Endometrial microvascular endothelial cells (primary cell): ENCODE measurements at regions not wholly inside any gene's neighbourhood (a gene's known extent, or its start where the extent isn't known, plus 50 kb on each side); places are given as distances from the start of the nearest gene placed in this dataset.

ENCODE experiments used
- in situ Hi-C: cut with HindIII; loops from 2 replicates; pipeline ENCODE4 v1.10.0; 2017; ENCODE audit warnings: low sequenced_read_pairs, low pct_unique_long_range_greater_than_20kb; ENCODE audit errors: inconsistent ontology term

DNA sequence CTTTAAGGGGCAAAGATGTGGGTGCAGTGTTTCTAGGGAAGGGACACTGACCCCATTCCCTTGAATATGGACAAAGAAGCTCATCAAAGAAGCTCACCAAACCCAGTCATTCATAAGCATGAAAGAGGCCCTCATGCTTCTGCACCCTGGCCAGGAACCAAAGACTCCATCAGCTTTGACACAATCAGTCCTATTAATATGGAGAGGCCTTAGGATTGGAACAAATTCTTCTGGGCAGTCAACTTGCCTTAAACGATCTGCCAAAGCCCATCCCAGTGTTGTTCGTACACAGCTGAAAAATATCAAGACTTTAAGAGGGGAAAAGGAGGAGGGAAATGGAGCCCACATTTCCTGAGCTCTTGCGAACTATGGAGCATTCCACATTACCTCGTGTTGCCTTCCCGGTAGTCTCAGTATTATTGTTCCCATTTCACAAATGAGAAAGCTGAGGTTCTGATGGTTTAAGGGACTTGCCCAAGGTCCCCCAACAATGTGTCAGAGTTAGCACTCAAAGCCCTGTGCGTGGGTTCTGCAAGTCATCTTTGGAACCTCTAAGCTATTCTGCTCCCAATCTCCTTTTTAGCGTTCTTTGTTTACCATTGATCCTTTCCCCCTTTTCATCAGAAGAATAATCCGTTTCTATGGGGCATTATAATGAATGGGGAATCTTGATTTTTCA lies 161.9 kb downstream of the ZBTB18 start:
- in situ Hi-C loops, result no loop called here

DNA sequence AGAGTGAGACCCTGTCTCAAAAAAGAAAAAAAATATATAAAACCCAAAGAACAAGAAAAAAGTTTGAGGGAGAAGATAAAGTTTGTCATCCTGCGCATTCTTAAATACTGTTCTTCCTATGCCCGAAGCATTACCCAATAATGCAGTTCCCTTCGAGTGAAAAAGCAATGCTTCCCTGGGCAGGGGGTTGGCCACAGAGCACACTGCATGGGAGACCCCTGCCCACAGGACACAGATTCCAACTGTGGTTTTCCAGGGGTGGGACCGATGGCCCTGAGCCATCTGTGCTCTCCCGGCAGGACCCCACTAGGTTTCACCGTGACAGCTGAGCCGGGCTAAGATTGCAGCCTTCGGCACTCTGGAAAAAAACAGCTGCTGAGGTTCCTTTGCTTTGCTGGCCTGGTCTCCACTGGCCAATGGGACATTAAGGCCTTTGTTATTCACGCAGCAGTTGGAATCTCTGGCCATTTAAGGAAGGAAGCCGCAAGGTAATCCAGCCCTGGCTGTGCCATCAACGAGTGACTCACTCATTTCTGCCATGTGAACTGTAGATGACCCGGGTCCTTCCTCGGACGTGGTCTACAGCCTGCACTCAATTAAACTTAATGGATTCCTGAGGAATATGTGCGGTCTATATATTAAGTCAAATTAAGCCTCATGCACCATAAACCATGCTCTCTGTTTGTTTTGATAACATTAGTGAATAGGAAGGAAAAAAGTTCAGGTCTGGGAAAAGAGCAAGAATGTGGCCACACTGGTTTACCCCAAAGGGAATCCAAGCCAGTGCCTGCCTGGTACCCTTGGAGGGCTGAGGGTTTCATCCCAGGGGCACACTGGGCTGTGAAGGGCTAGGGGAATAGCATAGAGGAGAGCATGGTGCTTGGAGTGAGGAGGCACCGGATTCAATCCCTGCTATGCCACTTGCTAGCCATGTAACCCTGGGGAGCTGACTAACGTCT lies 163.2 kb downstream of the ZBTB18 start:
- in situ Hi-C loops, result no loop called here

DNA sequence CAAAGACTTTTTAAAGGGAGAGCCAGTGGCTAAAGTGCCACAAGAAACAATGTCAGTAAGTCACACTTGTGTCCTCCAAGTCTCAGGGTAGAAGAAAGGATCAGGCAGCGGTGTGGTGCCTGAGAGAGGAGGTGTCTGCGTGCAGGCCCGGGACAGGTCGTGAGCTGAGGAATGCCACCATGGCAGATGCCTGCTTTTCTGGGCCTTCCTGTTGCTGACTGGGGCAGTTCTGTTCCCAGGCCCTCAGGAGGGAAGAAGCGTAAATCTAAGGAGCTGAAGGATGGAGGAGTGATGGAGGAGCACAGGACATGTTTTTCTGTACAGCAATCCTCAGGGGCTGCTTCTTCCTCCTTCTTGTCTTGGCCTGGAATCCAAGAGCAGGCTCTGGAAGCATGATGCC lies 165.8 kb downstream of the ZBTB18 start:
- in situ Hi-C loops, result no loop called here

DNA sequence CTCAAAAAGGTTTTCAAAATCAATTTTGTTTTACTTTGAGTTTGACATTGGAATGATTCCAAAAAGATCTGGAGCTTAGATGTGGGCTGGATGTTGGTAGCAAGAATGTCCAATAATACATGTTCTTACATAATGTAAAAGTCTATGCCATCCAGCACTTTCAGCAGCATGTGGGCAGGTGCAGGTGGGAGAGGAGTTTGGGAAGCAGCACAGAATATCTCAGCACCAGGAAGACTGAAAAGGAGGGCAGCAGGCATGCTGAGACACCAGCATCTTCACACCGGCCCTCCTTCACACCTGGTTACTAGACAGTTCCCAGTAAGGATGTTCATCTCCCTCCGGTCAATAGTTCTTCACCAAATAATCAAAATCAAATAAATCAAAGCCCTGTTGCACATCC lies 166.6 kb downstream of the ZBTB18 start:
- in situ Hi-C loops, result no loop called here

DNA sequence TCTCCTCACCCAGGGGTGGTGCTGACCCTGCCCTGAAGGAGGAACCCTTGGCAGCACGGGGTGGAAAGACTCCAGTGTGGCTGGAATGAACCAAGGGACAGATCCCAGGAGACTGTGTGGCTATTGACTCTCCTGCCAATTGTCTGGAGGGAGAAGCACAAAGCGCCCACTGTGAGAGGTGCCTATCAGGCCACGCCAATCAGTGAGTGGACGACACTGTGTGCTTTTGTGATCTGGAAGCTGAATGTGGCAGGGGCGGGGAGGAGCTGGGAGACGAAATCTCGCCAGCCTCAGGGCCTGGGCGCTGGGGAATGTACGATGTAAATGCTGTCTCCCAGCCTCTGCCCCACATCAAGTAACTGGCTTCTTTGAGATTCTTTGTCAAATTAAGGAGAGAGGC lies 167.1 kb downstream of the ZBTB18 start:
- in situ Hi-C loops, result no loop called here

DNA sequence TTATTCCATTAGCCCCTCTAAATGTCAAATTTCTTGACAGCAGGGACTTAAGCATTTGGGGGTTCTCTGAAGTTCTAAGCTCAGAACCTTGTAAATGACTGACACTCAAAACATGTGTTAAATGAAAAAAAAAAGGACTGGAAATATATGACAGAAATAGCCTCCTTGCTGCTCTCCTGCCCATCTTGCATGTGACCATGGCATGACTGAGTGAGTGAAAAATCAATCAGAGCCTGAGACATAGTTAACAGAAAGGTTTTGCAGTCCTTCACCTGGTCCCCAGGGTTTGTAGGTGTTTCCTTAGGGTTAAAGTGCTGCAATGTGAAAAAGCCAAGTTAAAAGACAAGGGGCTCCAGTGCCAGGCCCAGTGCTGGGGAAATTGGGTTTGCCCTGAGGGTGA lies 168.1 kb downstream of the ZBTB18 start:
- in situ Hi-C loops, result no loop called here

DNA sequence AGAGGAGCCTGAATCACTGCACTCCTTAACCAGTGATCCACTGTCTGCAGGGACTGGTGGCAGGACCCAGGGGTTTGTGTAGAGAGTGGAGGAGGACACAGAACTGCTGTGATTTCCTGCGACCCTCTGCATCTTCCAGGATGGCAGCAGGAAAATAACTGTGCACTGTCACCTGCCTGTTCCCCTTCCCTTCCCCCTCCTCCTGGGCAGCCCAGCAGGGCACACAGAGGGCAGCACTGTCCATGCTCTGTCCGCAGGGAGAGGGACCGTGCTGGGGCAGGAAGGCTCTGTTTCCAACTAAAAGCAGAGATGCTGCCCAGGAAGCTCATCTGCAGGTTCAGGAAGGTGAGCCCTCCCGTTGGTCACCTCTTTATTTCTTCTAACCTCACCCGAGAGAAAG lies 168.7 kb downstream of the ZBTB18 start:
- in situ Hi-C loops, result no loop called here

DNA sequence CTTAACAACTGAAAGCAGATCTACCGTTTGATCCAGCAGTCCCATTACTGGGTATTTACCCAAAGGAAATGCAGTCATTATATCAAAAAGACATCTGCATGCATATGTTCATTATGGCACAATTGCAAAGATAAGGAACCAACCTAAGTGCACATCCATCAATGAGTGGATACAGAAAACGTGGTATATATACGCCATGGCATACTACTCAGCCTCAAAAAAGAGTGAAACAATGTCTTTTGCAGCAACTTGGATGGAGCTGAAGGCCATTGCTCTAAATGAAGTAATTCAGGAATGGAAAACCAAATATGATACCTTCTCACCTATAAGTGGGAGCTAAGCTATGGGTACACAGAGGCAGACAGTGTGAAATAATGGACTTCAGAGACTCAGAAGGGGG lies 169.3 kb downstream of the ZBTB18 start:
- in situ Hi-C loops, result no loop called here

DNA sequence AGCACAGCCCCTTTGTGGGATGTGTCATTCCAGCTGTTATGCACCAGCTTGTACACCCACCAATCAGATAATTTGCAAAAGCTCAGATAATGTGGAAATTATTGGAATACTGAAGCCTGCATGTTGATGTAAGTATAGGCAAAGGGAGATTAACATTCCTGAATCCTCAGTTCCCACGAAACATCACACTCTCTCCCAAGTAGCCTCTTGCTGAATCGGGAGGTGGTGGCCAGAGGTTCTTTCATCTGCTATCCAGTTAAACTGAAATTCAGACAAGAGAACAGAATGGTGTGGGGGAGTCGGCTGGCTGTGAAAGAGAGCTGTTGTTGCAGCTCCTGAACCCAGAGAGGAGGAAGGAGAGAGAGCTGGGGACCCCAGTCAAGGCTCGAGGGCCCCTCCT lies 170.9 kb downstream of the ZBTB18 start:
- in situ Hi-C loops, result no loop called here

DNA sequence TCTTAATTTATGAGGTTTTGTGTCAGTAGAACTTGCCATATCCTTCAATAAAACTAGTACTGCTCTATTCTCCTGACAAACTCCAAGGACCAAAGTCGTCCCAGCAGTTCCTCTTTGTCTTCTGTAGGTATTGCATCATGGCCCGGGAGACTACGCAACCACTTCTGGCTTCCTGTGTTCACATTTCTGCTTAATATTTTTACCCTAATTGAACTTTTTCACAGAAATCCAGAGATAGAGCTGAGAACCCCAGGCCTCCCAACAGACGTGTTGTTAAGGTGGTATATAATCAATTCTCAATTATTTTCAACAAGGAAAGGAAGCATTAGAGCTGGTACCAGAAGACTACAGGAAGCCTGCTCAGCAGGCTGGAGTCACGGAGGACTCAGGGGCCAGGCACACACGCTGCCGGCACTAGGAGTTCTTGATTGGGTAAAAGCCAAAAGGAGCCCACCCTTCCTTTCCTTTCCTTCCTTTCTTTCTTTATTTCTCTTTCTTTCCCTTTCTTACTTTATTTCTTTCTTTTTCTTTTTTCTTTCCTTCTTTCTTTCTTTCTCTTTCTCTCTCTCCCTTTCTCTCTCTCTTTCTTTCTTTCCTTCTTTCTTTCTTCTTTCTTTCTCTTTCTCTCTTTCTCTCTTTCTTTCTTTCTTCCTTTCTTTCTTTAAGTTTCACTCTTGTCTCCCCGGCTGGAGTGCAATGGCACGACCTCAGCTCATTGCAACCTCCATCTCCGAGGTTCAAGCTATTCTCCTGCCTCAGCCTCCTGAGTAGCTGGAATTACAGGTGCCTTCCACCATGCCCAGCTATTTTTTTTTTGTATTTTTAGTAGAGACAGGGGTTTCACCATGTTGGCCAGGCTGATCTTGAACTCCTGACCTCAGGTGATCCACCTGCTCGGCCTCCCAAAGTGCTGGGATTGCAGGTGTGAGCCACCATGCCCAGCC lies 173.7 kb downstream of the ZBTB18 start:
- in situ Hi-C loops, result no loop called here

DNA sequence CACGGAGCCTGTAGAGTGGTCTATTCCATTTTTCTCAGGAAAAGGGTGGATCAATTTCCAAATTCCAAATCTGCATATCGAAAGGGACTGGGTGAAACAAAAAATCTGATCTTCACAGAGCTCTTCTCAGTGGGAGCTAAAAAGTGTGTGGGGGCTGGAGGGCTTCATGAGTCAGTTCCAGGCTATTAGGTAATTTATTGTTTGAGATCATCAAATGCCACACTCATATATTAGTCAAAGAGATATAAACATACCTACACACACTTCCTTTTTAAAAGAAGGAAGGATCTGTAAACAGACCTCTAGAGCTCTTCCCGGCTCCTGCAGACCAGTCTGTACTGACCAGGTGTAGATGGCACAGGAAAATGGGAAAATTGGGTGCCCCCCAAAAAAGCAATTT lies 175.4 kb downstream of the ZBTB18 start:
- in situ Hi-C loops, result no loop called here

DNA sequence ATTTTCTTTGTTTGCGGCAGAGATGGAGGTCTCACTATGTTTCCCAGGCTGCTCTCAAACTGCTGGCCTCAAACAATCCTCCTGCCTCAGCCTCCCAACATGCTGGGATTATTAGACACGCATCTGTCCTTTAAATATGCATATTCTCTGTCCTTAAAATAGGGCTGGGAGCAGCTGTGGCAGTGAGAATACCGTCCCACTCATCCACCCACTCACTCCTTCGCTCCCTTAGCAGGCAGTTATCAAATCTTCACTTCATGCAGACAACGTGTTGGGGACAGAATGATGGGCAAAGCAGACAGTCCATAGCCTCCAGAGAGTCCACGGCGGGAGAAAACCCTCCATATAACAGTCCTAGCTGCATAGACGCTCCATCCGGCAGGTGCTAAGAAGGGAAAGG lies 179.4 kb downstream of the ZBTB18 start:
- in situ Hi-C loops, result no loop called here

DNA sequence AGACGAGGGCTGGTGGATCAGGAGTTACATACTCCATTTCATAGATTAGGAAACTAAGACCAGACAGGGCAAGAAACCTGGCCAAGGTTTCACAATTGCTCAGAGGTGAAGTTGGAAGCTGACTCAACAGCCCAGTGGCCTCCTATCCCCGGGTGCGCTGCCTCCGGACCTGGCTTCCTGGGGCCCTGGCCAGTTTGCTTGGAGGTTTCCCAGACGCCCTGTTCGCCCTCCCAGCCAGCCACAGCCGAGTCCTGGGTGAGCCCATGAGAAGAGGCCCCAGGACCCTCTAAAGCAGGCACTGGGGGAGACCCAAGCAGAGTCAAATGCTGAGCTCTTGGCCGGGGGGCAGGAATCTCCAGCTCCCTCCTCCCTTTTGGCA lies 180.1 kb downstream of the ZBTB18 start:
- in situ Hi-C loops, result no loop called here

DNA sequence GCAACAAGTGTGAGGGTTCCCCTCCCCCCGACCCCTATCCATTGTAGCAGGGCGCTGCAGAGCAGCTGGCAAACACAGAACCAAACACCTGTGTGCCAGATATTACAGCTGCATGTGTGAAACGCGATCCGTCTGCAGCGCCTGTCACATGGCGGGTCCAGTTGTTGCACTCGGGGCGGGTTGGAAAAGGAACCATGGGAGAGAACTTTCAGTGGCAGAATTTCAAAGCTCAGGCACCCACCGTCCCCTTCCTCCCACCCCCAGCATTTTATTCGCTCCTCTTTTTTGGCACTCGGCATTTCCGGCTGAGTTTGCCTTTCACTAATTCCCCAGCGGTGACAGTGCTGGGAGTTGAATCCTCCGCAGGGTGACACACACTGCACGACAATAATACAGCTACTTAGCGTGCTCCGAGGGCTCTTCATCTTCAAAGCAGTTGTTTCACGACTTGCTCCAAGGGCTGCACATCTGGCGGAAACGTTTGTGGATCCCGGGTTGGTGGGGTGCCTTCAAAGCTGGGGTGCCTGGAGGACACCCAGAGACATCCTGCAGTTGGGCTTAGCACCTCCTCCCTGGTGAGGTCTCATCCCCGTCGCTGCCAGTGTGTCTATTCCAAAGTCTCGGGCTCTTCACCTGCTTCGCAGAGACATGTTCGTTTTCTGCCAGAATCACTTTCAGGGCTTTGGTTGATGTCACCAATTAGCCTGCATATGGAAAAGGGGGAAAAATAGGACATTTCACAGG lies 180.7 kb downstream of the ZBTB18 start:
- in situ Hi-C loops, result no loop called here

DNA sequence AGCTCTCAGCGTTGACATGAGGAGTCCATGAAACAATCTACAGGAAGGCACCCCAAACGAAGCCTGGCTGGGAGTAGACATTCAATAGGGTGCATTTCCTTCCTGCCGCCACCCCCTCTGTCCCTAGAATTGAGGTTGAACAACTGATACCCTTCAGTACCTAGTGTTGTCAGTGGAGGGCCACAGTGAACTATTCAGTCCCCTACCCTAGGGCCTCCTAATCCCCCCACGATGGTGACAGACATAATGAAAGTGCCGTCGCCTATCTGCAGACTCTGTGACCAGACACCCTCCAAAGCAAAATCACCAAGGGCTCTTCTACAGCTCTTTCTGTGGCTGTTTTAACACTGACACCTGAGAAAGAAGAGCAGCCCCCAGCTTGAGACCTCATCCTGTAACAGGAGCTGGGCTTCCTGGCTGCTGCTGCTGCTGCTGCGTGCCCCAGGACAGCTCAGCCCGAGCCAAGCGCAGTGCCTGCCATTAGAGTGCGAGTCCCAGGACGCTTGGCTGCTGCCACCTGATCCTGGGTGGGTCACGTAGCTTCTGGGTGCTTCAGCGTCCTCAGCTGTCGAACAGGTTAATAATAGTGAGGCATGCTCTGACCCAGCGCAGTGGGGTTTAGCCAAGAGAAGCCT lies 183.0 kb downstream of the ZBTB18 start:
- in situ Hi-C loops, result no loop called here

DNA sequence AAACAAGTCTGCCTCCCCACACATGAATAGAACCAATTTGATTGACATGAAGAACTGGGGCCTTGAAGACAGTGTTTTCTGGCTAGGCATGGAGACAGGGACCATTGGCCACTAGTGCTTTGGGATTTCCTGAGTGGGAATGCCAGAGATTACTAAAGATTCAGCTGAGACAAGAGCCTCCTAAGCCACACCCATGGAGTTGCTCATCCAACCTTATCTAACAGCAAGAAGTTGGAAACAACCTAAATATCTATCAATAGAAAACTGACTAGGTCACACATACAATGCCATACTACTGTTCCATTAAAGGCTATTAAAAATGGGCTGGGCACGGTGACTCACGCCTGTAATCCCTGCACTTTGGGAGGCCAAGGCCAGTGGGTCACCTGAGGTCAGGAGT lies 184.1 kb downstream of the ZBTB18 start:
- in situ Hi-C loops, result no loop called here

DNA sequence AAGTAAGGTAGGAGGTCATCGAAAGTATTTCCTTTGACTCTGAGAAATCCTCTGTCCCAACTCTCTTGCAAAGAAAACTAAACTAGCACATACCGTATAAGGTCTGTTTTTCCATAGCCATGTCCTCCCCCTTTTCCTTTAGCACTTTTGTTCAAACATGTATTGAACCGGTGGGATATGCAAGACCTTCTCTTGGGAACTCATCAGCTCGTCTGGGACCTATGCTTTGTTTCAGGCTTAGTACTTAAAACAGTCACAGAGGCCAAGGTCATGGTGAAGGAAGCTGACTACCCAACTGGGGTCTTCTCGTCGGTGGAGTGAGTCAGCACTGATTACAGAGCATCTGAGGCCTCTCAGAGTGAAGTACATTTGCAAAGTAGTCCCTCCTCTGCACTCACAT lies 185.0 kb downstream of the ZBTB18 start:
- in situ Hi-C loops, result no loop called here

DNA sequence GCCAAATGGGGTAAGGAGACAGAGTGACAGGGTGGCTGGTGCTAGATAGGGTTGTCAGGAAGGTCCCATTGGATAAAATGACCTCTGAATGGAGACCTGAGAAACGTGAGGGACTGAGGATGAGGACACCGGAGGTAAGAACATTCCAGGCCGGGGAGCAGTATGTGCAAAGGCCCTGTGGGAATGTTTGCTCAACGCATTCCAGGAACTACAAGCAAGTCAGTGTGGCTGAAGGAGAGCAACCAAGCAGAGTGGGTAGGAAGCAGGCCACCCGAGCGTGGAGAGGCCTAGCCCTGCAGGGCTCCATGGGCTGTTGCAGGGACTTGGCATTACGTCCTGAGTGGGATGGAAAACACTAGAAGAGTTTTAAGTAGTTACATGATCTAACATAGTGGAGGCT lies 185.6 kb downstream of the ZBTB18 start:
- in situ Hi-C loops, result no loop called here
